Smooth muscle cell of the brain vasculature (primary cell): ENCODE measurements at regions not wholly inside any gene's neighbourhood (a gene's known extent, or its start where the extent isn't known, plus 50 kb on each side); places are given as distances from the start of the nearest gene placed in this dataset.
"Not testable (repeated sequence)": the region's sequence is repeated elsewhere in the genome, so short reads cannot be mapped to it uniquely, and the experiment has no call there.

Source experiments
- DNase-seq: peaks from one replicate; pipeline ENCODE4 v3.0.0-alpha.2; 2012; ENCODE audit warnings: low read depth, low spot score

DNA sequence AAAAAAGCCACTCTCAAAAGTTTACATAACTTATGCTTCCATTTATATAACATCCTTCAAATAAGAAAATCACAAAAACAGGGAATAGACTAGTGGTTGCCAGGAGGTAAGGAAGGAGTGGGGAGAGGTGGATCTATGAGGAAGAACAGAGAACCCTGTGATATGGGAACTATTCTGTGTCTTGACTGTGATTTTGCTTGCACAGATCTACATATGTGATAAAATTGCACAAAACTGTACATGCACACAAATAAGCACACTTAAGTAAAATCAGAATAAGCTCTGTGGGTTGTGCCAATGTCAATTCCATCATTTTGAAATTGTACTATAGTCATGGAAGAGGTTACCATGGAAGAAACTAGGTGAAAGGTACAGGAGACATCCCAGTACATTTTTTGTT is 121.6 kb upstream of the SGCG start:
- no peak for DNase-seq

DNA sequence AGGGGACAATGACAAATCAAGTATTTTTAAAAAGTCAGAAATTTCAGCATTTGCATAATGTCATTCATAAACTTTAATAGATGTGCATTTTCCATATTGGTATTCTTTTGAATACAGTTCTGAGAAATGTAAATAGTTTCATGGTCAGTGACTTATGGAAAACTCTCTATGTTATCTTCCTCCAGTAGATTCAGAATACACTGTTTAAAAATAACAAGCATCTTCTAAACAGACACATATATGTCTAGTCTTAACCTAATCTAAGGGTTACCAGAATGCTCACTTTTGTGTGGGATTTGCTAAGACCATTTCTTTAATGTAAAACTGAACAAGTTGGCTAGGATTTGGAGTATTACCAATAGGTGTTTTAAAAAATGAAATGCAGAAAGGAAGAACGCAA is 119.8 kb upstream of the SGCG start:
- DNase-seq: no peak

DNA sequence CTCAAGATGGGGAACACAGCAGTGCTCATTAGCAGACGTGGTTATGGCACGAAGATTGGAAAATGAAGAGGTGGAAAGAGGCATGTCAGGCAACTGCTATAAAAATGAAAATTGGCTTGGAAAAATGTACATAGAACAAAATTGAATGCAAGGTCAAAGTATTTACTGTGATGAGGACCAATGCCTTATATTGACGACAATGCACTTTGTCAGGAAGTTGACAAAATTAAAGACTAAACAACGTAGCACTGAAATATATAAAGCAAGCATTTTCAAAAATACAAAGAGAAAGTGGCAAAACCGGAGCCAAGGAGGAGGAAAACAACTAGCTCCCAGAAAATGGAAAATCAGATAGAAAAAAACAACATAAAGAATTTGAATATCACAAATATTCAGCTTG is 113.7 kb upstream of the SGCG start:
- no peak for DNase-seq

DNA sequence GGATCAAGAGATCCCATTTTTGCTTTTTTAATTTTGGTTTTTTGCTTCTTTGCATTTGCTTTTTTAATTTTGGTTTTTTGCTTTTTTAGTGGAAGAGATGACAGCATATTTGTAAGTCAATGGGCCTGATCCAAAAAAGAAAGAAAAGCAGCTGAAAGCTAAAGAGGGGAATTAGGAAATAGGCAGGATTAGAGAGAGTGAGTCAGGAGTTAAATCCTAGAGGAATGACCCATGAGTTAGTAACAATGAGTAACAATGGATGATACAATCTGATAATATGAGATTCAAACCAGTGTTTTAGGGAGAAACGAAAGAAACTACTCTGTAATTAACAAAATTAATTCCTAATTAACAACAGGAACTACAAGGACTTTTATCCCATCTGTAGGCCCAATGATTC is 111.2 kb upstream of the SGCG start:
- no peak for DNase-seq

DNA sequence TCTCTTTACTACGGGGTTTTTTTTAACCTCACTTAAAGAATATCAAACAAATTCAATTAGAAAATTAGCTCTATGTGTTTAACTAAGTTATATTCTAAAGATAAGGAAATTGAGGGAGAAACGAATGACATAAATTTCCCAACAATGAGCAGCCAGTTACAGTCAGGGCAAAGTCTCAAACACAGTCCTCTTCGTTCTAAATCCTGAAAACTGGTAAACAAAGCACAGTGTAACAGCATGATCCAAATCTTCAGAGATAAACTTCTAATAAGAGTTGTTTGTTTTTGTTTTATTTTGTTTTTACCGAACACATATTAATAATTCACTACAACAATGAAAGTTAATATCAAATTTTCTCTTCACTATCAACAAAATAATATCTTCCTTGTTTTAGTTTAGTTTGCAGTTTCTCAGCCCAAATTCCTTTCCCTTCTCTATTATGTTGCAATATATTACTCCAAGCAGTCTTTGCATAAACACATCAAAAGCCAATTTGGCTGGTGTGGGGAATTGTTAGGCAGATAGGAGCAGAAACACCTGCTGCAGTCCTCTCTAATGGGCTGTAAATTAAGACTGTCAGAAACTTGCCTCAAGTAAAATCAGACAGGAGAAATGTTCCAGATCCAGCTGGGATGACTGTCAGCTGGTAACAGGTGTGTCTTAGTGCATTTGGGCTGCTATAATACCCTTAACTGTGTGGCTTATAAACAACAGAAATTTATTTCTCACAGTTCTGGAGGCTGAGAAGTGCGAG is 106.5 kb upstream of the SGCG start:
- no peak for DNase-seq

DNA sequence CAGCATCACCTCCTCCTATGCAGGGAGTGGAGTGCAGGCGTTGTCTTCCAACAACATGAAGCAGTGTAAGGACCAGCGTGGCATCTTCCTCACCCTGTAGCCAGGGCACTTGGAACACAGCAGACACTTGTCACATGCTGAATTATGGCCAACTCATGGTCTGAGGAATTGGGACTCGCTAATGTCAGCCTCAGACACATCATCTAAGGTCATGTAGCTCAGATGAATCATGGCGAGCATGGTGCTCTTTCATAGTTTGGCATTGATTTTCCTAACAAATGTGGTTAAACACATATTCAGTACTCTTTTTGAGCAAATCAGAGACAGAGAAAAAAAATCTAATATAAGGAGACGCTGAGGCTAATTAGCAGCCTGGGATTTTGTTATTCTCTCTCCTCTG is 99.6 kb upstream of the SGCG start:
- no peak for DNase-seq

DNA sequence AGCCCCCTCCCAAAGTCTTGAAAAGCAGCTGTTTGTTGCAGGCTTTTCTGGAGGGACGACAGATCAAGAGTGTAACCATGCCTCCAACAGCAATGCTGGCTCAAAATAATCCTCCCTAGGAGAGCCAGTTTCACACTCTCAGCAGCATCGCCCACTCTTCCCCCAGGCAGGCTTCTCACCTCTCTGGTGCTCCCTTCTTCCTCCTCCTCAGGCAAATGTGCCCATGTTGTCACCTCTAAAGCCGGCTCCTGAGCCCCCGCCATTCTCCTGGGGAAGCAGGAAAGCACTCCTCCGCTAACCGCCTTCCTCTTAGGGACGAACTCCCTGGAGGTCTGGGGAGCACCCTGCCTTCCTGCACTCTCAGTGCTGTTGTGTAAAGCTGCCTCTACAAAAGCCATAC is 98.9 kb upstream of the SGCG start:
- no peak for DNase-seq

DNA sequence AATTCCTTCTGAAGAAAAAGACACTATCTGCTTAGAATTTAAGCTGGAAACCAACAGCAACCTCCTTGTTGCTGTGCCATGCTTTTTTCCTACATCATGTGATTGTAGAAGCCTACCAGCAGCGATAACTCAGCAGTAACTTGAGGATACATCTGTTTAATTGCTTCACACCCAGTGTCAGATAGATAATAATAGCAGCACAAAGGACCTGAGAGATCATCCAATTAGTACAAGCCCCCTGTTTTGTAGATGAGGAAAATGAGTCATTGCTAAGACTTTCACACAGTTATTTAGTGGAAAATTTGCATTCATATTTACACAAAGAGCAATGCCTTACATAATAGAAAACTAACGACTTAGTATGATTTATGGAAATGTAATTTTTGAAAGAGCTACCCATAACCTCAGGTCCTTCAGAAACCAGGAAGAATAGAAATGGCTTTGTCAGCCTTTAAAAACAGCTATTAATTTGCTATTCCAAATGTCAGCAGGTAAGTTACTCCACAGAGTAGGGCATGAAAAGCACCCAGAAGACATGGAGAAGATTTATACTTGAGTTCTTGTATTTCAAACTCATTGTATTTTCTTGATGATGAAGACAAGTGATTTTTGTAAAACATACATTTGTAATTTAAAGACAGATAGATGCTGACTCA is 93.7 kb upstream of the SGCG start:
- DNase-seq: no peak

DNA sequence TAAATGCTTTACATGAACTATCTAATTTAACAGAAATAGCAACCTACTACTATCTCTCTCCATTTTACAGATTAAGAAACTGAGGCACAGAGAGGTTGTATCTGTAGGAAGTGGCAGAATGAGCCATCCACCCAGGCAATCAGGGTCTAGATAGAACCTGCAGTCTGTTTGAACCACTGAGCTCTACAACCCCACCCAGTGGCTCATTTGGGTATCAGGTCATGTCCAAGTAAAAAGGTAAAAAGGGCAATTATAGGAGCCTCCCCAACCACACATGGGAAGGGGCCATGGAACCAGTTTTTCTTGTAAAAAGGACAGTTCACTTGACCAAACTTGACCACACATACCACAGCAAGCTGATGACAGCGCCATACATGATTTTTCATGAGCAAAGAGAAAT is 92.9 kb upstream of the SGCG start:
- DNase-seq: no peak

DNA sequence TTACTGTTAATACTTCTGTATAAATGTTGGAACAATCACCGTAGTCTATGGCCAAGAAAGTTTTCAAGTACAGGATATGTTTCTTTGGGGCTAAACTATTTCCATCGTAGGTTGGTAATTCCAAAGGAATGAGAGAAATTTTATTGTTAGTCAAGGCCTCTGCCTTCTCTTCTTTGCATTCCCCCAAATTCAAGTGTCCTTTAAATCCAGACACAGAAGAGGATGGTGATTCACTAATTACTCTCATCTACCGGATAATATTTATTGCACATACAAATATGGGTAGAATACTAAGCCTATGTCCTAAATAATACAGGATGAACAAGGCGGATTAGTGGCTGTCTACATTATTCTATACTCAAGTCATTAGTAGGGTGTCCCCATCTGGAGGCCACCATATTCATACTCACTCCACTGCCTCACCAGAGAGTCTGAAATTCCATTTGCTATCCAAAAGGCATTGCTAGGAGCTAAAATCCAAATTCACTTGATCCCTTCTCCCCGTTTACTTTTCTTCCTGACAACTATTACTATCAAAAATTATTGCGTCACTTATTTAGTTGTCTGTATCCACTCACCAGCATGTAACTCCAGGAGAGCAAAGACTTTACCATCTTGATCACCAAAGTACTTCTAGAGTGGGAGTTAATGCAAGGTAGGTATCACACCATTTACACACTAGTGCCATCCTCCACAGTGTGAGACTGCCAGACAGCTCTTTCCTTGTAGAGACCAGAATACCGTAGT is 82.4 kb upstream of the SGCG start:
- DNase-seq: no peak

DNA sequence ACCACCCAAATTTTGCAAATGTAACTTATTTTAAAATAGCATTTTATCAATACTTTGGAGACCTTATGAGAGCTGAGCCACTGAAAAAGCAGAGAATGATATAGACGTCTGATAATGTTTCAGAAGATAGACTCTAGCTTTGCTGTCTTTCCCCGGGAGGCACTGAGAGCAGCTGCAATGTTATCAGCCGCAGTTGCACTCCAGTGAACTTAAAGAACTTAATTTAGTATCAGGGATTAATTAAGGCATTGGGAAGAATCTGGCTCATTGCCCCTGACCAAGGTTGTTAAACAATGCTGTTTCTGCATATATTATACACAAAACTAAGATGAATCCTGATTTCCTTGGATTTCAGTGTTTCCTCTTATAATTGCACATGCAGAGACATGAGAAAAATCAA is 75.7 kb upstream of the SGCG start:
- no peak for DNase-seq

DNA sequence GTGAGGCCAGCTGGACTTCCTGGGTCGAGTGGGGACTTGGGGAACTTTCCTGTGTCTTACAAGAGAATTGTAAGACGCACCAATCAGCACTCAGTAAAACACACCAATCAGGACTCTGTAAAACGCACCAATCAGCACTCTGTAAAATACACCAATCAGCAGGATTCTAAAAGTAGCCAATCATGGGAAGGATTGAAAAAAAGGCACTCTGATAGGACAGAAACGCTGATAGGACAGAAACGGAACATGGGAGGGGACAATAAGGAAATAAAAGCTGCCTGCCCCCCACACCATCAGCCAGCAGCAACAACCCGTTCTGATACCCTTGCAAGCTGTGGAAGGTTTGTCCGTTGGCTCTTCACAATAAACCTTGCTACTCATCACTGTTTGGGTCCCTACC is 73.1 kb upstream of the SGCG start:
- no peak for DNase-seq

DNA sequence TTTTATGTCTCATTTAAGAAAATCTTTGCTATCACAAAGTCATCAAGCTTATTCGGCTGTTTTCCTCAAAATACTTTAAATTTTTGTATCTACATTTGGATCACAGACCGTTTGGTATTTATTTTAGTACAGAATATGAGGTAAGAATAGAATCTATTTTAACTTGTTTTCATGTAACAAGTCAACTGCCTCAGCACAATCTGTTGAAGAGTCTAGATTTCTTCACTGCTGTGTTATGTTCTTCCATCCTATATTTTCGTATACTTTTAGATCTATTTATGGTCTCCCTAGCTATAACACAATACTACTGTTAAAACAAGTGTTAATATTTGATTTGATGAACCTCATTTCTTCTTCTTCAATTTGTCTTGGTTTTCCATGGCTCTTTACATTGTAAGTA is 61.6 kb upstream of the SGCG start:
- DNase-seq: no peak

DNA sequence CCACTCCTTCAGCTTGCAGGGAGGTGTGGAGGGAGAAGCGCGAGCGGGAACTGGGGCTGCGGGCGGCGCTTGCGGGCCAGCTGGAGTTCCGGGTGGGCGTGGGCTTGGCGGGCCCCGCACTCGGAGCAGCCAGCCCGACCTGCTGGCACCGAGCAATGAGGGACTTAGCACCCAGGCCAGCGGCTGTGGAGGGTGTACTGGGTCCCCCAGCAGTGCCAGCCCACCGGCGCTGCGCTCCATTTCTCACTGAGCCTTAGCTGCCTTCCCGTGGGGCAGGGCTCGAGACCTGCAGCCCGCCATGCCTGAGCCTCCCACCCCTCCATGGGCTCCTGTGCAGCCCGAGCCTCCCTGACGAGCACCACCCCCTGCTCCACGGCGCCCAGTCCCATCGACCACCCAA is 53.2 kb upstream of the SGCG start:
- DNase-seq: not testable (repeated sequence)

DNA sequence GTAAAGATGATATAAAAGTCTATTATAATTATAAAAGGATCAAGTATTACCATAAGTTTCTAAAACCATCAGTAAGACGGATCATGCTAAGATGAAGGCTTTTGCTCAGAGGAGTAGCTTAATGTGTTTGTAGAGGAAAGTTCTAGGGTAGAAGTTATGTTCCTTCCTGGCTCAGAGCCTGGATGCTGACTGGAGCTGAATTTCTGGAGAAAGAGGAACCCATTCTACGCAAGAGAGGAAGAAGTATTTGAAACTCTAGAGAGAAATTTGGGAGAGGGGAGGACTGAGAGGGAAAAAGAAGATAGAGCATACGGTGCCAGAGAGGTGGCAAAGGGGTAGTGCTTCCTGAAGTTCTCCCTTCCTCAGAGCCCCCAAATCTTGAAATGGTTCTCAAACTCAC is 51.4 kb upstream of the SGCG start:
- DNase-seq: no peak
